CD4-positive, alpha-beta T cell treated with Interferon gamma for 1 hour (primary cell): ENCODE measurements at regions not wholly inside any gene's neighbourhood (a gene's known extent, or its start where the extent isn't known, plus 50 kb on each side); places are given as distances from the start of the nearest gene placed in this dataset.

Source experiments
- DNase-seq: peaks from one replicate; pipeline ENCODE4 v3.0.0-alpha.2; 2020

DNA sequence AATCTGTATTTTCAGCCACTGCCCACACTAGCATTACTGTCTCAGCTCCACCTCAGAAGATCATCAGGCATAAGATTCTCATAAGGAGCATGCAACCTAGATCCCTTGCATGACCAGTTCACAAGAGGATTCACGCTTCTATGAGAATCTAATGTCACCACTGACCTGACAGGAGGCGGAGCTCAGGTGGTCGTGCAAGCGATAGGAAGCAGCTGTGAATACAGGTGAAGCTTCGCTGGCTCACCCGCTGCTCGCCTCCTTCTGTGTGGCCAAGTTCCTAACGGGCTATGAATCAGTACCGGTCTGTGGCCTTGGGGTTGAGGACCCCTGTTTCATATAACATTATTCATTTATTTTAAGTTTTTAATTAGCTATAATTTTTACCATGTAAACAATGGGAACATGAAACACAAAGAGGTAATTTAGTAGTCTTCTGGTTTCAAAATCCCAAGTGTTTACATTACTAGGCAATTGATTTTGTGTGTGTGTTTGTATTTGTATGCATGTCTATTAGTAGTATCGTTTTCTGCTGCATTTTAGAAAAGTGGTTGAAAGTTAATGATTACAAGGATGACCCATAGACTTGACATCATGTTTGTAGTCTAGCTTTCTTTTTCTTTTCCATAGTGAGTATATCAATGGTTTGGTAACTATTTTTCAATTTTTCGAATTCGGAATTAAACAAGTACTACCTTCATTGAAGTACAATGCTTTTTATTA lies 159.4 kb downstream of the TENT4A start:
- no peak for DNase-seq

DNA sequence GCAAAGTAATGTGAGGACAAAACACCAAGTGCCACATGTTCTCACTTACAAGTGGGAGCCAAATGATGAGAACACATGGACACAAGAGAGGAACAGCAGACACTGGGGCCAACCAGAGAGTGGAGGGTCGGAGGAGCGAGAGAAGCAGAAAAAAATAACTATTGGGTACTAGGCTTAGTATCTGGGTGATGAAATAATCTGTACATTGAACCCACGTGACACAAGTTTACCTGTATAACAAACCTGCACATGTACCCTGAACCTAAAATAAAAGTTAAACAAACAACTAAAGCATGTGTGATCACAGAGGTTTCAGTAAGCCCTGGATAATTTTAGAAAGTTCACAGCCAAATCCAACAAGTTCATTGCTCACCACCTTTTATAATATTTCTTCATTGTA lies 160.1 kb downstream of the TENT4A start:
- DNase-seq, result no peak

DNA sequence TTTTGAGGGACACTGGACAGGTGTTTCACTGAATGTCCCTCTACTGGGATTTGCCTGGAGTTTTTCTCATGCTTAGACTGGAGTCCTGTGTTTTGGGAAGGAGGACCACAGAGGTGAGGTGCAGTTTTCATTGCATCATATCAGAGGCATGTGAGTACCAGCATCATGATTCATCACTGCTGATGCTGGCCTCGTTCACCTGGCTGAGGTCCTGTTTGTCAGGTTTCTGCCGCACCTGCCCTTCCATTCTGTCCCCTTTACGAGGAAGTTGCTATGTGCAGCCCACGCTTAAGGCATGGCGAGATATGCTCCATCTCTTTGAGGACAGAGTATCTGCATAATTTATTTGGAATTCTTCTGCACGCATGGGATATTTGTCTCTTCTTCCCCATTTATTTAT lies 162.1 kb downstream of the TENT4A start:
- DNase-seq, result no peak

DNA sequence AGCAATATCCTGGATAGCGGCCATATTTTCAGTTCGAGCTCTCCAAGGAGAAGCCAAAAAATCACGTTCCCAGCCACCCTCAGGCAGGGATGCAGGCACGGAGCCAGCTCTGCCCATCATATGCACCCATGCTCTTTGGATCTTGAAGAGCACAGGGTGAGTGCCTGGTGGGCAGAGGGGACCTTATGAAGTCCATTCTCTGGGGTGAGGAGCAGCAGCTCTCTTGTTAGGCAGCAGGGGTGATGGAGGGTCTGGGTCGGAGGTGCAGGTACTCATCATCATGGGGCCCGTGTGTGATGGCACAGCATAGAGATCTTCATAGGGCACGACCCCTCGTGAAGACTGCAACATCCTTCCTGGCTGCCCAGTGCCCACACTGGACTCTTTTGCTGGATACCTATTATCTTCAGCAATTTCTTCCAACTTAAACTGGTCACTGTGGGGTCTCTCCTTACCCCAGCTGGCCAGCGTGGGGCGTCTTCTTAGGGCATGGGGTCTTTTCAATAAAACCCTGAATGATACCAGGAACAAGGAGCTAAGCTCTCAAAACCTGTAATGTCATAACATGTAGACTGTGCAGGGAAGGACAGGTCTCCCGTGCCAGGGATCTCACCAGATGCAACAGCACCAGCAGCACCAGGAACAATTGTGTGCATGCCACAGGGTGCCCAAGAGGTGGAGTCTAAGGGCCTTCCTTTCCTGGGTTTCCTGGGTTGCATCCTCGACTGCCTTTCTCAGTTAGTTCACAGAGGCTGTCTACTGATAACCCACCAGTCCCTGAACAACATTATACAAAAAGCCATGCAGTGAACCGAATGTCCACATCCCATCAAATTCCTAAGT lies 165.0 kb downstream of the TENT4A start:
- DNase-seq, result no peak

DNA sequence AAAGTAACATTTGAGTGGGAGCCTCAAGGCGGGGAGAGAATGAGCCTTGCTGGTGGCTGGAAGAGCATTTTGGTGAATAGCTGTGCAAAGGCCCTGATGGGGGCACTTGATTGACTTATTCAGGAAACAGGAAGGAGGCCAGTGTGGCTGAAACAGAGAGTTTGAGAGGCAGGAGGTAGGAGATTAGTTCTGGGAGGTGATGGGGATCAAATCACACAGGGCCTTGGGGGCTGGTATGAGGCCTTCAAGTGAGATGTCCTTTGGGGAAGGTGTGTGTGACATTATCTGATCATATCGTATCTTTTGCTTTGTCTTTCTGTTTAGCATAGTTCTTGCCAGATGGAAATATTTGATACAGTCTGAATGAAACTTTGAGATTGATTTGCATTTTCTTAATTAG lies 172.3 kb downstream of the TENT4A start:
- no peak for DNase-seq

DNA sequence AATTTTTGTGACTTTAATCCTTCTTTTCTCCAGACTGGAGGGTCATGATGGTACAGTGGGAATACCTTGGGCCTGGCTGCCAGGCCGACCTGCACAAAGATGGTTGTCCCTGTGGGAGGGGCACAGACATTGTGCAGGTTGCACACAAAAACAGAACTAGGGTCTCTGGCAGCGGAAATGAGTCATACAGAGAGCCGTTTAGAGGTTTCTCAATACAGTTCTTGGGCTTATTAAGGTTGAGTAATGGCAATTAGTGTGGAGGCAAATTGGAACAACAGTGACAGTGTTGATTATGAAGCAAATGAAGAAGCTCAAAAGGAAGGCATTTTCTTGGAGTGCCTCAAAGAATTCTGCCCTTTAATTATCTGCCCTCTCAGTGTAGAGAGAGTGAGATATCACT lies 173.6 kb downstream of the TENT4A start:
- no peak for DNase-seq

DNA sequence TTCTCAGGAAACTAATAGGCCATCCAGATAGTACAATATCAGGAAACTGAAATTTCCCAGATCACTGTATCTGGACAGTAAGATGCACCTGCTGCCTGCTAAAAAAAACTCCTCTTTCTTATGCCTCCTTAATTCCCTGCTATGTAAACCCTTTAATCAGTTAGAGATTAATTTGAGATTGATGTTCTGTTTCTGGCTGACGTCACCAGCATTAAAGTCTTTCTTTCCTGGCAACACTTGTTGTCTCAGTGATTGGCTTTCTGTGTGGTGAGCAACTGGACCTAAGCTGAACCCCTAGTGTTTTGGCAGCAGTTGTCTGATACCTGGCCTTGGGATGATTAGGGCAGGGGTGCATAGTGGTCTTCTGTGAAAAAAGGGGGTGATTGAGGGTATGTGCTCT lies 175.8 kb downstream of the TENT4A start:
- no peak for DNase-seq

DNA sequence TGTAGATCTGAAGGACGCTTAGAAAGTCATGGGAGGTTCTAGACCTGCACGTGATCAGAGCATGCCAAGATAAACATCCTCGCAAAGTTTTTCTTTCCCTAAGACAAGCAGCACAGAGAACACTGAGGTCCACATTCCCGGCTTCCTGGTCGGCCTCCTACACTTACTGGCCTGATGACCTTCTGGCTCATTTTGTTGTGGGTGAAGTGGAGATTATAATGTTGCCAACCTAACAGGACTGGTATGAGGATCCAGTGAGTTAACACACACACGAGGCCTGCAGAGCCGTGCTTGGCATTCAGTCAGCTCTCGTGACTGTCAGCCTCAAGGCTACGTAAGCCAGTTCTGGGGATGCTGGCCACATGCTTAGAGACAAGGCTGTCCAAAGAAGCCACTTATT lies 186.0 kb downstream of the TENT4A start:
- no peak for DNase-seq

DNA sequence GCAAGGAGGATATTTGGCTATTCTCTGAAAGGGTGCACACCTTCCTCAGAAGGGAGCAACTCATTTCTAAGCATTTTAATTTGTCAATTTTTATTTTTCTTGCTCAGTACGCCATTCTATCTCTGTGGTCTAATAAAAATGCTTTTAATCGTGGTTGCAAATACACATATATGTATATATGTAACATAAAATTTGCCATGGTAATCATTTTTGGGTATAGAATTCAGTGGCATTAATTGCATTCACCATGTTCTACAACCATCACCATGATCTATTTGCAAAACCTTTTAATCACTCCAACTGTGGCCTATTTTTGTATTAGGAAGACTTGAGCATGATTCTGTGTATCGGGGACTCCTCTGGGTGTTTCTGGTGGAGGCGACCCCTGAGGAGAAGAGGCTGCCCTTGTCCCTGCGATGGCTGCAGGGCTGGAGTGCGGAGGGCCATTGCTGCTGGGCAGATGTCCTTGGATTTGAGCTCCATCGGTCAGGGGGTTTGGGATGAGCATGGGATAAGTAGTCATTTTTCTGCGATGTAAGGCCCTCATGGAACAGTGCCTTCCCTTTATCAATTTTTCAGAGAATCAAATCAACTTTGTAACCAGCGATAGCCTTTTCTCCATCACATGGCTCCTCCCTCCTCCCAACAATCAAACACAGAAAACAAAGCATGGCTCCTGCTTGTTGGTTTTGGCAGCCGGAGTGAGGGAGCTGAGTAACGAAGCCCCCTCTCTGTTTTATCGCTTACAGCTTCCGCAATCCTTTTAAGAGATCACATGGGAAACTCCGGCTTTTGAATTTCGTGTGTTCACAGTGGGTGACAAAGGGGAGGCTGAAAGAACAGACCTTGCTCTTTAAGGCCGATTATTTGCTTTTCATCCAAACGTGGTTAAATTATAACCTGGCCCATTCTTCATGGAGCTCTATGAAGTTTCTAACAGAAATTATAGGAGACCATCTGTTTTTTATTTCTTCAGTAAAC lies 187.3 kb downstream of the TENT4A start:
- DNase-seq, result no peak

DNA sequence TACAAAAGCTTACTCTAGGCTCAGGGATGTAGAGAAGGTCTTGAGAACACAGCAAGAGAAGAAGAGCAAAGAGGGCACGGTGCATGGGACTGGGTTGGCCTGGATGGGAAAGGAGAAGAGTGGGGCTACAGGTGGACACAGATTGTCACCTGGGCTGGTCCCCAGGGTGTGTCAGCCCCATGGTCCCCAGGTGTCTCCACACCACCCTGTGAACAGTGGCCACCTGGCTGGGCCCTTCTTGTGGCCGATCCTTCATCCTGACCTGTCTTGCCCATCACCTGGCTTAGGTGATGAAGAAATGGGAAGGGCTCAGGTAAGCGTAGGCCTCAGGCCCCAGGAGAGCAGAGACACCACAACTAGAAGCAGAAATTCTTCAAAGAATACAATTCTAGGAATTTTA lies 188.9 kb downstream of the TENT4A start:
- no peak for DNase-seq

DNA sequence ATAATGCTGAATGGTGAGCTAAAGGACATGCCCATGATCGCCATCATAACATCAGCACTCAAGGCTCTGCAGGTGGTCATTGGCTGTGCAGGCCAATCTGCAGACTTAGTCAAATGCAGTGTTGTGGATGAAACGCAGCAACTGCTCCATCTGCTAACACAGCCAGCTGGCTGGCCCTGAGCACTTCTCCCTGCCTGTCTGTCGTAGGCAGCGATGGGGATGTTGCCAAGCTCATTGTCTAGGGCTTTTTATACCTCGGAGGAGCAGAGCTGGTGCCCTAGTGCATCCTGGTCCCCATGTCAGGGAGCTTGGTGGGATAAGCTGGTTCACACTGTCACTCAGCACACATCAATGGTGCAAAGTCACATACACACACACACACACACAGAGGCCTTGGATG lies 189.4 kb downstream of the TENT4A start:
- no peak for DNase-seq

DNA sequence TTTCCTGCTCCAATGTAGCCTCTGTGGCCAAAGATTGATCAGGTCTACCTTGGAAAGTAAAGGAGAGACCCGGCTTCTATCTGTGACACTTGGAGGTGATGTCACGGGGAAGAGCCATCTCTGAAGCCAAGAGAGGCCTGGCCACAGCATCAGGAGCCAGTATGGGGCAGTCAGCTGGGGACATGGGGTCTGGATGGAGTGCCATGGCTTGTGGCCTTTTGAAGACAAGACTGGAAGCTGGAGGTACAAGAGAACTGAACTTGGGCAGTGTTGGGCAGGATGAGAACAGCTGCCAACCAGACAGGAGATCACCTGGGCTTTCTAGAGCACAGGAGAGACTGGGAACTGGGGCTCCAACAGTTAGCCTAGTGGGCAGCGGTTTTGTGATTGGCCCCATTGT lies 190.7 kb downstream of the TENT4A start:
- DNase-seq, result no peak

DNA sequence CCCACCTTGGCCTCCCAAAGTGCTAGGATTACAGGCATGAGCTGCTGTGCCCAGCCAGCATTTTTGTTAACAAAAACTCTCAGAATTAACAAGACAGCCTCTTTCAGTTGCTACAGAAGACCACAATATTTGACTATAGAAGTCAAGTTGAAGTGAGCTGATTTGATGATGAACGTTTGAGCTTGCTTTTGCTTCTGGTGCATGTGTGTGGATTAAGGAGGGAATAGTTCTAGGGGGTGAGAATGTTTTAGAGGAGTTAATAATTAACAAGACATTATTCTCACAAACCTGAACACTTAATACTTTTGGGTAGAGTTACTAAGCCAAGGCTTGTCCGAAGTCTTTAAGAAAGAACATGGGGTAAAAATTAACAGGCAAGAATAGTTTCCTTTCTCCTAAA lies 191.6 kb downstream of the TENT4A start:
- DNase-seq, result no peak

DNA sequence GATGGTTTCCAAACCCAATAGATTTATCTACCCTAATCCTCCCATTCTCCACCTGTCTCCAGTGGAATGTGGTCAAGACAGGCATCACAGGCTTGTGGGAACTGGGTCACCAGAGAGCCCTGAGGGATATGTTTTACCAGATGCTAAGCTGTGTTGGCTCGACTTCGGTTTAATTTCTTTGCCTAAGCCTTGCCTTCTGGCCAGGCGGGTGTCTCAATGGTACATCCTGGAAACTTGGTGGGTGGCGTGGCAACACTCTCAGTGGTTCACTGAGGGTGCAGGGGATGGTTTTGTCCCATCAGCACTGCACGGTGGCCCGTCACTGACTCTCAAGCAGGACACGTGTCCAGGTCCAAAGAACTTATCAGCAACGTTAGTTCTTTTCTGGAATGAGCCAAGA lies 192.2 kb downstream of the TENT4A start:
- DNase-seq, result no peak

DNA sequence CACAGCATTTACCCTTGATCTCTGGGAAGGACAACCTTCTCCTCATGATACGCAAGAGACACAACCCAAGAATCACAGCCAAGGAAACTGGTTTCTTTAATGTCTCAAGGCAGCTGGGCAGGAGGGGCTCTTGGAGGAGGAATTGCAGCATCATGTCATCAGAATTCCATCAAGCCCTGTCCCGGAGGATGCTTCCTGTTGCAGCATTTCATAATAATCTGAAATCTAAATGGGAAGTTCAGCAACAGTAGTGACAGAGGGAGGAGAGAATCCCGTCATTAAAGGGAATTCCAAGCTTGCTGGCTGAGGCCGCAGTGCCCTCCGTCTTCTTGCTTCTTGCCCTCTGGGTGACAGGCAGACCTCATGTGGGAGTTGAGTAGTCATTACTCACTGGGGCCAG lies 192.7 kb downstream of the TENT4A start:
- DNase-seq, result no peak

DNA sequence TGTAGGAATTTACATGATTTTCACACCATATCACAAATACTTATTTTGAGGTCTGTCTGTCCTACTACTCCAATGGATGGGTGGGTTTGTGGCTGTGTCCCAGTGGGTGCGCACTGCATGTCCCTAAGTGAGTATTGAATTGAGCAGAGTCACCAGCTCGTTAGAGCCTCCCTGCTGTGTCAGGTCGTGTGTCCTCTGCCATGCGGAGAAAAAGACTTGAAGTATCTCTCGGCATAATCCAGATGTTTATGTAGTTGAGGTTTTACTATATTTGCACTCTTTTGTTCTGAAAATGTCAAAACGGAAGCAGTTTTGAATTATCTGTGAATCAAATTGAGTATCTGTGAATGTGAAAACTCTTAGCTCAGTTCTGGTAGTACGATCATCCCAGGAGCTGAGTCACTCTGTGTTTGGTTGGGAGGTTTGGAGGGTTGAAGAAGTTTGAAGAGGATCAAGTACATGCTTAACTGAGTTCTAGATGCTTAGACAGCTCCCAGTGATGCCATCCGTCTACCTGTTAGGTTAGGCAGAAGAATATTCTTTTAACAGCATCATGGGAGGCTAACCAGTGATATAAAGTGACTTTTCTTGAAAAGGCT lies 194.2 kb downstream of the TENT4A start:
- DNase-seq, result no peak

DNA sequence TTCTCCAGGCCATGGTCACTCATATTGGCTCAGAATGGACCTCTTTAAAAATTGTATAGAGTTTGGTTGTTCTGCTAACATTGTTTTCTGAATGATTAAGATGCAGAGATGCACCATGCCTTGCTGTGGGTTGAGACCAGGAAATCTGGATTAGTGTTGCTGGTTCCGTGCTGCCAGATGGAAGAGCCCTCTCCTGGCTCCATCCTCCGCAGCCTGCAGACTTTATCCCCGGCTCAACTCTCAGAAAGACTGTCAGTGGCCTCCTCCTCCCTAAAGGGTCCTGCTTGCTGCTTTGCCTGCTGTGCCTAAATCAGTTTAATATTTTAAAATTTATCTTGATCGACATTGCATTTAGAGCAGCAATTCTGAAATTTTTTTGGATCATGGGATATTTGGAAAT lies 196.7 kb downstream of the TENT4A start:
- DNase-seq, result no peak

DNA sequence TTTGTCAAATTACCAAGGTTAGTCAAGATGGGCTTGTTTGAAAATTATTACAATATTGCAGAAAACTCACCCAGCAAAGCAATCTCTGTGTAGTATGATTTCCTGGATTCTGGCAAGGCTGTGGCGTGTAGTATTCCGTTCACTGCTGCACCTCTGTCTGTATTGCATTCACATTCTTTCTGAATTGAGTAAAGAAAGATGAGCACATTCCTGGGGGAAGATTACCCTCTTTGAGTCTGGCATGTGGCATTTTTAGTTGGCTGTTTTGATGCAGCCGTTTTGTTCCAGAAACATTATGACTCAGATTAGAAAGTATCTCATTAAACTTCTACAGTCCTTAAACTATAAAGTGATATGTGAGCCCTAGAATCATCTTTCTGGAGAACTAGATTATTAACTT lies 197.7 kb downstream of the TENT4A start:
- DNase-seq, result no peak

DNA sequence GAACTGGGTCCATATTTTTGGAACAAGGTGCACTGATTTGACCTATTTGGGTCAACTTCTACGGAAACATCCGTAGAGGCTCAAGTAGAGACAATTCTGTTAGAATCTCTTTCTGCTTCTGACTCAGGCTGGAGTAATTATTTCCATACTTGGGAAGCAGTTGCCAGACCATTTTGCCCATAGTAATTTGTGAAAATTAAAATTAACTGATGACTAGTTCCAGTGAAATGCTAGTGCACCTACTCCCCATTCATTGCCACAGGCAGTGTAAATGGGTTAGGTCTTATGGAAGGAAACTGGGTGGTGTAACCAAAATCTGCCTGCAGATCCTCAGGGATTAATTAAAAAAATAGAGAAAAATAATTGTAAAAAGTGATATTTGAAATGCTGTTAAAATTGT lies 201.1 kb downstream of the TENT4A start:
- no peak for DNase-seq

DNA sequence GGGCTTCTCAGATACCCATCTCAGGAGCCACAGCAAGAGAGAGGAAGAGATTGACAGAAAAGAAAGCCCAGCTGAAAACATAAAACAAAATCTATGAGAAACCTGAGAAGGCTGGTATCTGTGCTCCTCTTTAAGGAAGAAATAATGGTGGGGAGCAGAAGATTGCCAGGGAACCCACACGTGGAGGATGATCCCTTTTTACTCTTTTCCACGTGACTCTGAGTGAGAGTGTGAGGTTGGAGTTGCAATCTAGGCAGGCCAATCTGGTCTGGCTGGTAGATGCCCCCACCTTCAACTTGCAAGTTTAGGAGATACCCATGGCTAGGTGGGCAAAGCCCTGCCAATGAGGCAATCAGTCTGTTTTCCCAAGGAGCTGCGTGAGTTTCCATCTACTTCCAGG lies 202.3 kb downstream of the TENT4A start:
- DNase-seq, result no peak

DNA sequence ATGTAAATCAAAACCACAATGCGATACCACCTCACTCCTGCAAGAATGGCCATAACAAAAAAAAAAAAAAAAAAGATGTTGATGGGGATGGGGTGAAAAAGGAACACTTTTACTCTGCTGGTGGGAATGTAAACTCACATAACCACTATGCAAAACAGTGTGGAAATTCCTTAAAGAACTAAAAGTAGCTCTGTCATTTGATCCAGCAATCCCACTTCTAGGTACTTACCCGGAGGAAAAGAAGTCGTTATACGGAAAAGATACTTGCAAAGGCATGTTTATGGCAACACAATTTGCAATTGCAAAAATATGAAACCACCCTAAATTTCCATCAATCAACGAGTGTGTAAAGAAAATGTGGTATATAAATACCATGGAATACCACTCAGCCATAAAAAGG lies 205.0 kb downstream of the TENT4A start:
- DNase-seq, result no peak

DNA sequence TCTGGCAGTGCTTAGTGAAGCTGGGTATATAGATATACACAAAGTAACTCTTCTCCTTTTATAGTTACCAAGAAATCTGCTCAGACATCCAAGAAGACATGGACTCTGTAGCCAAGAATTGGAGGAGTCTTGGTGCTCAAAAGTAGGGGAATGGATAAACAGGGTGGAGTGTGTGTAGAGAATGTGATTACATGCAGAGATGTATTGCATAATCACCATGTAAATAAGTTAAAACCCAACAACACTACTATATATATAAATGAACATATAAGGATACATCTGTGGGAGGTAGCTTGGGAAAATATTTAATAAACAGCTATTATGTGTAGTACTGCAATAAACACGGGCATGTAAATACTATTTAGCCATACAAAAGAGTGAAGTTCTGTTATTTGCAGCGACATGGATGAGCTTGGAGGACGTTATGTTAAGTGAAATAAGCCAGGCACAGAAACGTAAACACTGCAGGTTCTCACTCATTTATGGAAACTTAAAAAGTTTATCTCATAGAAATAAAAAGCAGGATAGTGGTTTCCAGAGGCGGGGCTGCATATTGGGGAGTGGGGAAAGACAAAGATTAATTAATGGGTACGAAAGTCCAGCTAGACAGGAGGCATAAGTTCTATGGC lies 207.5 kb downstream of the TENT4A start:
- DNase-seq, result no peak
